Activated naive CD4-positive, alpha-beta T cell treated with Interleukin-2 at 50 U/mL for 16 hours (primary cell): ENCODE measurements at regions not wholly inside any gene's neighbourhood (a gene's known extent, or its start where the extent isn't known, plus 50 kb on each side); places are given as distances from the start of the nearest gene placed in this dataset.
"Not testable (repeated sequence)": the region's sequence is repeated elsewhere in the genome, so short reads cannot be mapped to it uniquely, and the experiment has no call there.

Source experiments
- DNase-seq: peaks from one replicate; pipeline ENCODE4 v3.0.0-alpha.2; 2020

- DNase-seq, result no peak
Observed at GRCh38 chr9:30519166-30519565, 1865.3 kb upstream of the ACO1 start.

GRCh38 chr9:30519756-30520155 is 1864.7 kb upstream of the ACO1 start:
- DNase-seq, result no peak

GRCh38 chr9:30522061-30522460 is 1862.4 kb upstream of the ACO1 start:
- DNase-seq, result no peak

DNA sequence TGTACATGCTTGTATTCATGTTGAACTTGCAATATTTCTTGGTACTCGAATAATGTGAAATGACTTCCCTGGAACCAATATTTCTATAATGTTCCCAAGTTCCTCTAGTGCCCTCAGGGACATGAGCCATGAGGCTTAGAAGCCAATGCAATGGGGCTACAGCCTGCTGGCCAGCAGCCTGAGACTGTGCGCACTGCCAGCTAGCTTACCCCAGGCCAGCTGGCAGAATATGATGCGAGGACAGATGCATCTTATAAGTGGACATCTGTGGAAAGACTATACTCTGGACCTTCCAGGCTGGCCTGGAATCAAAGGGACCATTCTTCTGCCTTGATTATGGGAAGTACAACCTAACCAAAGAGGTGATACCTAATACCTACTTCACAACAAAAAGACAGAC is 1862.0 kb upstream of the ACO1 start:
- DNase-seq, result no peak

DNA sequence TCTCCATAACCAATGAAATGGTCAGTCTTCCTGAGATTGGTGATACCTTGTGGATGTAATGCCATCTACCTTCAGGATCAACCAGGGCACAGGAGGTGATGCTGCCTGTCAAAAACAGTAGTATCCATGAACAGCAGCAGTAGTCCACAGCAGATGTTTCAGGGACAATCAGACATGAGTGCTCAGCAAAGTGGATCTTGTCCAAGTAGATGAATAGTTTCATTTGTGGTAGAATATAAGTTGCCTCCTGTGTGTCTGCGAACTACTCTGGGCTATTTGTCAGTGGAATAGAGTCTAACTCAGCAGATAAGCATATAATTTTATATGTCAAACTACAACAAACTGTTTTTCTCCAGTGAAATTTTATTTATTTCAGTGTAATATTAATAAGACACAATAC is 1860.1 kb upstream of the ACO1 start:
- DNase-seq, result no peak

- DNase-seq, result no peak
Observed at GRCh38 chr9:30534455-30534854, 1850.0 kb upstream of the ACO1 start.

DNA sequence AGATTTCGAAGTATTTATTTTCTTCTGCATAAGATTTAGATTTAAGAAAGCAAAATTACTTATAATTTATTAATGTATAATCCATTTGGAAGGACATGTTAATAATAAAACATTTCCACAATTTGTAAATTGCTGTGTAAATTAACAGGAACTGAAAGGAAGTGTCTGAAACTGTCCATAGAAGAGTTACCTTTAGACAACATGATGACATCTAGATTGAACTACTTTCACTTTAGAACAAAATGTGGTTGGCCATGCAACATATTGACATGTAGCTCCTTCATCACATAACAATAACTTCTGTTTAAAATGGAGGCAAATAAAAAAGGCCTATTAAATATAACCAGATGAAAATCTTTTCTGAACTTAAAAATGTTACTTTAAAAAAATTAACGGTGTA is 1849.5 kb upstream of the ACO1 start:
- no peak for DNase-seq

DNA sequence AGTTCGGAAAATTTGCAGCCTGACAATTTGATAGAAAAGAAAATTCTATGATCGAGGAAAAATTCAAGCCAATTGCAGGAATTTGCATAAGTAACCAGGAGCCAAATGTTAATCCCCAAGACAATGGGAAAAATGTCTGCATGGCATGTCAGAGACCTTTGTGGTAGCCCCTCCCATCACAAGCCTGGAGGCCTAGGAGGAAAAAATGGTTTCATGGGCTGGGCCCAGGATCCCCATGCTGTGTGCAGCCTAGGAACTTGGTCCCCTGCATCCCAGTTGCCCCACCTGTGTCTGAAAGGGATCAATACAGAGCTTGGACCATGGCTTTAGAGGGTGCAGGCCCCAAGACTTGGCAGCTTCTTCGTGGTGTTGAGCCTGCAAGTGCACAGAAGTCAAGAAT is 1847.9 kb upstream of the ACO1 start:
- DNase-seq, result no peak

DNA sequence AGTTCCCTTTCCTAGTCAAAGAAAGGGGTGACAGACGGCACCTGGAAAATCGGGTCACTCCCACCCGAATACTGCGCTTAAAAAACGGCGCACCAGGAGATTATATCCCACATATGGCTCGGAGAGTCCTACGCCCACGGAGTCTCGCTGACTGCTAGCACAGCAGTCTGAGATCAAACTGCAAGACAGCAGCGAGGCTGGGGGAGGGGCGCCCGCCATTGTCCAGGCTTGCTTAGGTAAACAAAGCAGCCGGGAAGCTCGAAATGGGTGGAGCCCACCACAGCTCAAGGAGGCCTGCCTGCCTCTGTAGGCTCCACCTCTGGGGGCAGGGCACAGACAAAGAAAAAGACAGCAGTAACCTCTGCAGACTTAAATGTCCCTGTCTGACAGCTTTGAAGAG is 1844.7 kb upstream of the ACO1 start:
- not testable (repeated sequence) for DNase-seq

GRCh38 chr9:30574355-30575151 is 1809.9 kb upstream of the ACO1 start:
- DNase-seq, result no peak

GRCh38 chr9:30575218-30575617 is 1809.2 kb upstream of the ACO1 start:
- DNase-seq, result no peak

DNA sequence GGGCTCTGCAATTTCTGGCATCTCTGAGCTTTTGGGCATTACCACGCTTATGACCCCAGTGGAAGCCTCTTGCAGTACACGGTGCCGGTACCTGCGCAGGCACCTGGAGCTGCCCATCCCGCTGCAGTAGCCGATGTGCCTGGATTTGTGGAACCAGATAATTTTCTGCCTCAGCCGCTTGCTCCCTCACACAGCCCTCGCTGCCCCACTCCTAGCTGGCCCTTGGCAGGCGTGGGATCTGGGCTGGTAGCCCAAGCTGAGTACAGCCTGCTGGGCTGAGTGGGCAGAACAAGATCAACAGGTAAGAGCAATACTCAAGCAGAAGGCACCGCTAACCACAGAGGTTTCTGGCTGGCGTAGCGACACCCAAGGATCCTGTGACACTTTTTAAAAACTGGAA is 1808.8 kb upstream of the ACO1 start:
- DNase-seq, result no peak

GRCh38 chr9:30579810-30580209 is 1804.6 kb upstream of the ACO1 start:
- no peak for DNase-seq

- no peak for DNase-seq
Observed at GRCh38 chr9:30582240-30582639, 1802.2 kb upstream of the ACO1 start.

GRCh38 chr9:30584559-30584958 is 1799.9 kb upstream of the ACO1 start:
- no peak for DNase-seq

DNA sequence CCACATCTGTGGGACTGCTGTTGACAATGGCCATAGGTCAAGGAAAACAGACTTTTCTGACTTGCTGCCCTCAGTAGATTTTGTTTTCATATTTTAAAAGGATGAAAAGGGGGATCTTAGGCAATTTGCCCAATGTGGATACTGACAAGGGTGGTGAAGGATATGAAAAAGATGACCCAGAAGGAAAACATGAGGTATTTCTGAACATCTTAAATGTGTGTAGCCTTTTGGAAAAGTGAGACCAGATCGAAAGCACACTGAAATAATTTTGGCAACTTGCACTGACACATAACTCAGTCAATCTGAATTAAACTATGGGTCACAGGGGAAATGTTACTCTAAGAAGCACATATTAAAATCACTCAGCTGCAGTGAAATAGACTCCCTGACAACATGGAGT is 1793.0 kb upstream of the ACO1 start:
- no peak for DNase-seq

- DNase-seq, result no peak
Observed at GRCh38 chr9:30597608-30598007, 1786.8 kb upstream of the ACO1 start.

DNA sequence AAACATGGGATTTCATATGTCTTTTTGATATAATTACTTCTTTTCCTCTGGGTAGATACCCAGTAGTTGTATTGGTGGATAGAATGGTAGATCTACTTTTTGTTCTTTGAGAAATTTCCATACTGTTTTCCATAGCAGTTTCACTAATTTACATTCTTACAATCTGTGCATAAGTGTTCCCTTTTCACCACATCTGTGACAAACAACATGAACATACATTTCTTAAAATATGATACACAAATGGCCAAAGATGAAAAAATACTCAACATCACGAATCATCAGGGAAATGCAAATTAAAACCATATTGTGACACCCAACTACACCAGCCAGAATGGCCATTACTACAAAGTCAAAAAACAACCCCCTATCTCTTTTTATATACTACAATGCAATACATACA is 1778.5 kb upstream of the ACO1 start:
- DNase-seq, result no peak

GRCh38 chr9:30609713-30610112 is 1774.7 kb upstream of the ACO1 start:
- no peak for DNase-seq

DNA sequence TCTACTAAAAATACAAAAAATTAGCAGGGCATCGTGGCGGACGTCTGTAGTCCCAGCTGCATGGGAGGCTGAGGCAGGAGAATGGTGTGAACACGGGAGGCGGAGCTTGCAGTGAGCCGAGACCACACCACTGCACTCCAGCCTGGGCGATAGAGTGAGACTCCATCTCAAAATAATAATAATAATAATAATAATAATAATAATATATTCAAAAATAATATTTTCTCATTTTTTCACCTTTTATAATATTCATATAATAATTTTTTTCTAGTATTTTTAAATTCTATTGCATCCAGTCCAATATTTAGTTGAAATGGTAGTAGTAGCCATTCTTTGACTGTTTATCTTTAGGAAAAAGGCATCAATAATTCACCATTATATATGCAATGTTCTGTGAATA is 1767.7 kb upstream of the ACO1 start:
- DNase-seq, result not testable (repeated sequence)

DNA sequence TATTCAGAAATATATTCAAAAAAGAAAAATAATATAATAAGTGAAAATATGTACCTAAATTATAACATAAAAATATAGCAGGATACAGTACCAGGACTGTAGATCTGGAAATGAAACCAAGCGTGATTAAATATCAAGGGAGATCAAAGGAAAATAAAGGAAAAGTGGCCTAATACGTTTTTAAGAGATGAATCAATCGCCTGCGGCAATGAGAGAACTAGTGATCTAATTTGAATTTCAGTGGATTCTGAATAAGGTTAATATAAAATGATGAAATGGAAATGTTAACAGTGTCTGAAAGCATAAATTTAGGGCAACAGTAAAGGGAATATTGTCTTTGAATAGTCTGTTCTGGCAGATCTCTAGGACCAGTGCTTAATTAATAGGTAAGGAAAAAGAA is 1761.9 kb upstream of the ACO1 start:
- no peak for DNase-seq

DNA sequence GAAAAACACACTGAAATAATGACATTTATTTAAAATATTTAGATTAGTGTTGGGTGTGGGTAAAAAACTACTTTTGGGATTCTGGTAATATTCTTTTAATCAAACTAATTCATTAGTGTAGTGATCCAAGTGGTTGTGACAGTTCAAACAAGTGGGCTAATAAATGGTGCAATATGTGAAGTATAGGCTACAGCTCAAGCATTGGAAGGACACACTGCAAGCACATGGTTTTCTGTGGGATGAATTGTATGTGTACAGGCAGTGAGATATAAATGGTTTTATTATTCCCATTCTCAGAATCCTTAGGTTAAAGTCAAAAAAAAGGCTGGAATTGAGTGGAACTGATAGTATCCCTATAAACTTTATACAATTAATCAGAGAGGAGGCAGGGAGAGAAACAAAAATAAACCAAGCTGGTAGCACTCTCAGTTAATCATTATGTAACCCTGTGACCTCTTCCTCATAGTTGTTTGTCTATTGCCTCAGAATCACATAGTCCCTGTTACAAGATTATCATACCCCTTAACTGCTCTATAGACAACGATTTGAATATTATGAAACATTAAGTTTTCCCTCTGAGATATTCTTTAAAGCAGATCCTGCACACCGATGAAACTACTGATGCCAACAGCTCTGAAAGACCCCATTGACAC is 1755.4 kb upstream of the ACO1 start:
- DNase-seq, result no peak

GRCh38 chr9:30630459-30630858 is 1754.0 kb upstream of the ACO1 start:
- DNase-seq, result no peak

GRCh38 chr9:30646639-30647038 is 1737.8 kb upstream of the ACO1 start:
- not testable (repeated sequence) for DNase-seq

DNA sequence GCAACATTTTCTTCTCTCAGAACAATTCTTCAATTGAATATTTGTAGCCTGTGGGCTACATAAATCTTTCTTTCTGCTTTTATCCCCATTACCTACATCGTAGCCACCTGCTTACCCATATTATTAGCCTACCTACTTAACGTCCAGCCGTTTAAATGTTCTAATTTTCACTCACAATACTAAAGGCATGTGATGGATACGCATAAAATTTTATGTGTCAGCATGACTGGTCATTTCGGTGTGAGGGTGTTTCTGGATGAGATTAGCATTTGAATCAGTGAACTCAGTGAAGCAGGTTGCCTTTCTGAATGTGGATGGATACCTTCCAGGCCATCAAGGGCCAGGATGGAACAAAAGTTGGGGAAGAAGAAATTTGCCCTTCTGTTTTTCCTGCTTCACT is 1722.5 kb upstream of the ACO1 start:
- DNase-seq, result no peak
